Breast epithelium (tissue), 3 donors: ENCODE measurements at regions not wholly inside any gene's neighbourhood (a gene's known extent, or its start where the extent isn't known, plus 50 kb on each side); places are given as distances from the start of the nearest gene placed in this dataset.

Experiments used
- POLR2A ChIP-seq: fragments of 450-650 bp; IDR thresholded peaks from one replicate; pipeline ENCODE4 v1.6.1; 2016; ENCODE audit warnings: antibody characterized with exemption, mild to moderate bottlenecking, moderate library complexity
- POLR2AphosphoS5 ChIP-seq, 3 donors: sonication (generic); formaldehyde crosslinking; IDR thresholded peaks; one replicate each; pipeline ENCODE4 v1.6.1; 2017; ENCODE audit warnings: antibody characterized with exemption in 3 of 3
- TF ChIP-seq, protein P1 (sequence below), 3 donors: fragments of 450-650 bp; IDR thresholded peaks; one replicate each; pipeline ENCODE4 v1.5.1; 2016 to 2017; ENCODE audit warnings: antibody characterized with exemption in 3 of 3, mild to moderate bottlenecking in 3 of 3, moderate library complexity in 3 of 3

DNA sequence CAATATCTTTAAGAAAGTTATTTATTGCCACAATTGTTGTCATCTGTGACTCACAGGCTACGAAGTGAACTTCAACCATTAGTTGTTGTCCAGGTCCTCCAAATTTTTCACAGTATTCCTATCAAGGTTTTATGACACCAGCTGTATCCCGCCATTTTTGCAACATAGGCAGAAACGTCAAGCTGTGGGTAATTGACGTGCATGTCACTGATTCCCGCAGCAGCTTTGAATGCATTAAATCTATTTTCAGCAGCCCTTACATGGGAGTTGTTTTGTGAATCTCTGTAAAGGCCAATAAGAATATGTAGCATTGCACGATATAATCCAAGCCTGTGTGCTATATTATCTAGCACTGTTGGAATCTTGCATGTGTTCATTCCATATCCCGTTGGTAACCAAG lies 109.1 kb upstream of the TOPAZ1 start:
- TF ChIP-seq, protein P1, sequence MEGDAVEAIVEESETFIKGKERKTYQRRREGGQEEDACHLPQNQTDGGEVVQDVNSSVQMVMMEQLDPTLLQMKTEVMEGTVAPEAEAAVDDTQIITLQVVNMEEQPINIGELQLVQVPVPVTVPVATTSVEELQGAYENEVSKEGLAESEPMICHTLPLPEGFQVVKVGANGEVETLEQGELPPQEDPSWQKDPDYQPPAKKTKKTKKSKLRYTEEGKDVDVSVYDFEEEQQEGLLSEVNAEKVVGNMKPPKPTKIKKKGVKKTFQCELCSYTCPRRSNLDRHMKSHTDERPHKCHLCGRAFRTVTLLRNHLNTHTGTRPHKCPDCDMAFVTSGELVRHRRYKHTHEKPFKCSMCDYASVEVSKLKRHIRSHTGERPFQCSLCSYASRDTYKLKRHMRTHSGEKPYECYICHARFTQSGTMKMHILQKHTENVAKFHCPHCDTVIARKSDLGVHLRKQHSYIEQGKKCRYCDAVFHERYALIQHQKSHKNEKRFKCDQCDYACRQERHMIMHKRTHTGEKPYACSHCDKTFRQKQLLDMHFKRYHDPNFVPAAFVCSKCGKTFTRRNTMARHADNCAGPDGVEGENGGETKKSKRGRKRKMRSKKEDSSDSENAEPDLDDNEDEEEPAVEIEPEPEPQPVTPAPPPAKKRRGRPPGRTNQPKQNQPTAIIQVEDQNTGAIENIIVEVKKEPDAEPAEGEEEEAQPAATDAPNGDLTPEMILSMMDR (IDR thresholded peaks at IDR 0.05), result no peak
- TF ChIP-seq POLR2A, result no peak
- TF ChIP-seq POLR2AphosphoS5 (IDR thresholded peaks at IDR 0.05), result no peak
